Activated T-cell treated with anti-CD3 and anti-CD28 coated beads for 24 hours (primary cell): ENCODE measurements at regions not wholly inside any gene's neighbourhood (a gene's known extent, or its start where the extent isn't known, plus 50 kb on each side); places are given as distances from the start of the nearest gene placed in this dataset.
"Not testable (repeated sequence)": the region's sequence is repeated elsewhere in the genome, so short reads cannot be mapped to it uniquely, and the experiment has no call there.

Source experiments
- DNase-seq: peaks from one replicate; pipeline ENCODE4 v3.0.0-alpha.2; 2020; ENCODE audit warnings: low read depth

- no peak for DNase-seq
Observed at GRCh38 chr17:68097161-68097805, 61.7 kb downstream of the KPNA2 start.

- DNase-seq: not testable (repeated sequence)
Observed at GRCh38 chr17:68099341-68099753, 63.8 kb downstream of the KPNA2 start.

- no peak for DNase-seq
Observed at GRCh38 chr17:68100000-68100641, 64.6 kb downstream of the KPNA2 start.

GRCh38 chr17:68101075-68101986 is 65.8 kb downstream of the KPNA2 start:
- peak; percentile 48 for DNase-seq

GRCh38 chr17:68101987-68102314 is 66.4 kb downstream of the KPNA2 start:
- DNase-seq: no peak

GRCh38 chr17:68102318-68102758 is 66.8 kb downstream of the KPNA2 start:
- DNase-seq: no peak

- DNase-seq: no peak
Observed at GRCh38 chr17:68103148-68103547, 67.6 kb downstream of the KPNA2 start.

GRCh38 chr17:68106085-68106484 is 70.5 kb downstream of the KPNA2 start:
- no peak for DNase-seq

- no peak for DNase-seq
Observed at GRCh38 chr17:68107373-68107772, 71.8 kb downstream of the KPNA2 start.

- no peak for DNase-seq
Observed at GRCh38 chr17:68108313-68109000, 72.9 kb downstream of the KPNA2 start.

- DNase-seq: not testable (repeated sequence)
Observed at GRCh38 chr17:68109404-68109803, 73.9 kb downstream of the KPNA2 start.

GRCh38 chr17:68116211-68116610 is 80.7 kb downstream of the KPNA2 start:
- not testable (repeated sequence) for DNase-seq

GRCh38 chr17:68122587-68122986 is 87.1 kb downstream of the KPNA2 start:
- no peak for DNase-seq

- DNase-seq: no peak
Observed at GRCh38 chr17:68125111-68125870, 89.8 kb downstream of the KPNA2 start.

- no peak for DNase-seq
Observed at GRCh38 chr17:68127914-68128313, 92.4 kb downstream of the KPNA2 start.

- DNase-seq: no peak
Observed at GRCh38 chr17:68131456-68131855, 95.9 kb downstream of the KPNA2 start.

GRCh38 chr17:68133346-68134045 is 98.0 kb downstream of the KPNA2 start:
- no peak for DNase-seq

GRCh38 chr17:68134046-68134637 is 98.6 kb downstream of the KPNA2 start:
- DNase-seq: no peak

- no peak for DNase-seq
Observed at GRCh38 chr17:68134731-68135130, 99.2 kb downstream of the KPNA2 start.

GRCh38 chr17:68135141-68135887 is 99.8 kb downstream of the KPNA2 start:
- DNase-seq: no peak
